ENCODE measurements at regions not wholly inside any gene's neighbourhood (a gene's known extent, or its start where the extent isn't known, plus 50 kb on each side); places are given as distances from the start of the nearest gene placed in this dataset.
"Not testable (repeated sequence)": the region's sequence is repeated elsewhere in the genome, so short reads cannot be mapped to it uniquely, and the experiment has no call there.

GRCh38 chr1:172839639-172840038 lies 180.7 kb downstream of the FASLG start:
- not testable (repeated sequence) for DNase-seq

GRCh38 chr1:172843444-172843843 lies 184.5 kb downstream of the FASLG start:
- no peak for DNase-seq

GRCh38 chr1:172845371-172845770 lies 186.5 kb downstream of the FASLG start:
- DNase-seq, result peak; percentile 63 to 76

- DNase-seq, result no peak
Observed at GRCh38 chr1:172845865-172846264, 187.0 kb downstream of the FASLG start.

GRCh38 chr1:172847814-172848213 lies 188.9 kb downstream of the FASLG start:
- DNase-seq, result not testable (repeated sequence)

- no peak for DNase-seq
Observed at GRCh38 chr1:172849653-172850052, 190.8 kb downstream of the FASLG start.

- no peak for DNase-seq
Observed at GRCh38 chr1:172851077-172851476, 192.2 kb downstream of the FASLG start.

- no peak for DNase-seq
Observed at GRCh38 chr1:172851856-172852255, 193.0 kb downstream of the FASLG start.

- not testable (repeated sequence) for DNase-seq
Observed at GRCh38 chr1:172855983-172856382, 194.8 kb downstream of the TNFSF18 start.

GRCh38 chr1:172863031-172863430 lies 187.7 kb downstream of the TNFSF18 start:
- no peak for DNase-seq

GRCh38 chr1:172867216-172867818 lies 183.4 kb downstream of the TNFSF18 start:
- DNase-seq, result no peak

- DNase-seq, result no peak
Observed at GRCh38 chr1:172870901-172871606, 179.7 kb downstream of the TNFSF18 start.

- peak in 1 of 2 experiments; percentile 23 for DNase-seq
Observed at GRCh38 chr1:172874950-172875349, 175.8 kb downstream of the TNFSF18 start.

- DNase-seq, result no peak
Observed at GRCh38 chr1:172875892-172876291, 174.8 kb downstream of the TNFSF18 start.

GRCh38 chr1:172882385-172882784 lies 168.4 kb downstream of the TNFSF18 start:
- no peak for DNase-seq

GRCh38 chr1:172882791-172883386 lies 167.9 kb downstream of the TNFSF18 start:
- DNase-seq, result peak; percentile 12 to 30

- no peak for DNase-seq
Observed at GRCh38 chr1:172883387-172883791, 167.4 kb downstream of the TNFSF18 start.

- DNase-seq, result peak; percentile 19 to 37
Observed at GRCh38 chr1:172883844-172884243, 166.9 kb downstream of the TNFSF18 start.

- no peak for DNase-seq
Observed at GRCh38 chr1:172885411-172885810, 165.3 kb downstream of the TNFSF18 start.

GRCh38 chr1:172885971-172886370 lies 164.8 kb downstream of the TNFSF18 start:
- DNase-seq, result no peak

- DNase-seq, result no peak
Observed at GRCh38 chr1:172887162-172887561, 163.6 kb downstream of the TNFSF18 start.

GRCh38 chr1:172893146-172893841 lies 157.4 kb downstream of the TNFSF18 start:
- no peak for DNase-seq

- DNase-seq, result no peak
Observed at GRCh38 chr1:172894349-172895049, 156.2 kb downstream of the TNFSF18 start.

Data from activated CD4-positive, alpha-beta T cell treated with anti-CD3 and anti-CD28 coated beads, Interleukin-2, amount 50 U/mL, for 48 hours (primary cell).